Keratinocyte (primary cell): ENCODE measurements at regions not wholly inside any gene's neighbourhood (a gene's known extent, or its start where the extent isn't known, plus 50 kb on each side); places are given as distances from the start of the nearest gene placed in this dataset.

ENCODE experiments used
- DNase-seq: peaks from one replicate; pipeline ENCODE4 v3.0.0-alpha.2; 2011; ENCODE audit warnings: low read depth, missing footprints, low spot score
- FAIRE-seq: peaks from 2 replicates; lab custom pipeline; 2011; peaks lifted over from hg19 to GRCh38; lab: Jason Lieb, UNC
- H2AFZ ChIP-seq: 2 replicates; pipeline ENCODE4 v1.6.0; 2012; ENCODE audit warnings: low read length, control low read depth, inconsistent platforms; ENCODE audit not compliant: control insufficient read depth
- H3K27ac ChIP-seq: 2 replicates; pipeline ENCODE4 v1.5.1; 2011; ENCODE audit warnings: low read length; ENCODE audit not compliant: control insufficient read depth, insufficient read depth
- H3K27me3 ChIP-seq: 3 replicates; pipeline ENCODE4 v1.6.0; 2011; ENCODE audit warnings: low read length; ENCODE audit not compliant: control insufficient read depth, insufficient read depth; ENCODE audit errors: extremely low read depth
- H3K36me3 ChIP-seq, 2 experiments: 2 replicates in 1 of 2; 3 replicates in 1 of 2; pipeline ENCODE4 v1.5.1; 2011; ENCODE audit warnings: low read length in 2 of 2, mild to moderate bottlenecking in 1 of 2; ENCODE audit not compliant: control insufficient read depth in 2 of 2, insufficient read depth in 2 of 2; ENCODE audit errors: extremely low read depth in 1 of 2
- H3K4me1 ChIP-seq: 3 replicates; pipeline ENCODE4 v1.5.1; 2011; ENCODE audit warnings: low read length; ENCODE audit not compliant: control insufficient read depth, insufficient read depth; ENCODE audit errors: extremely low read depth
- H3K4me2 ChIP-seq: 3 replicates; pipeline ENCODE4 v1.6.0; 2011; ENCODE audit warnings: low read depth, low read length; ENCODE audit not compliant: control insufficient read depth, insufficient read depth; ENCODE audit errors: extremely low read depth
- H3K4me3 ChIP-seq, 3 experiments: fragments of 200-600 bp in 1 of 3; sonication (generic) in 1 of 3; 2 replicates in 2 of 3; 3 replicates in 1 of 3; pipeline ENCODE4 v1.5.1; 2011 to 2016; ENCODE audit warnings: low read length in 3 of 3, mild to moderate bottlenecking in 3 of 3, control low read depth in 2 of 3, inconsistent platforms in 1 of 3, low read depth in 1 of 3, mixed read lengths in 1 of 3, mixed run types in 1 of 3, moderate library complexity in 1 of 3; ENCODE audit not compliant: control insufficient read depth in 2 of 3, insufficient read depth in 2 of 3; ENCODE audit errors: extremely low read depth in 1 of 3
- H3K79me2 ChIP-seq: 2 replicates; pipeline ENCODE4 v1.6.0; 2012; ENCODE audit warnings: low read length; ENCODE audit not compliant: control insufficient read depth, insufficient read depth
- H3K9ac ChIP-seq: 3 replicates; pipeline ENCODE4 v1.6.0; 2011; ENCODE audit warnings: low read length; ENCODE audit not compliant: control insufficient read depth, insufficient read depth; ENCODE audit errors: extremely low read depth
- H3K9me1 ChIP-seq: 3 replicates; pipeline ENCODE4 v1.6.0; 2011; ENCODE audit warnings: low read length; ENCODE audit not compliant: control insufficient read depth, insufficient read depth; ENCODE audit errors: extremely low read depth
- H3K9me3 ChIP-seq: 2 replicates; pipeline ENCODE4 v1.5.1; 2012; ENCODE audit warnings: low read depth, low read length; ENCODE audit not compliant: control insufficient read depth
- H4K20me1 ChIP-seq: 3 replicates; pipeline ENCODE4 v1.6.0; 2011; ENCODE audit warnings: low read length; ENCODE audit not compliant: control insufficient read depth, insufficient read depth; ENCODE audit errors: extremely low read depth
- CTCF ChIP-seq, 3 experiments: IDR thresholded peaks in 1 of 3; conservative IDR thresholded peaks in 1 of 3; optimal IDR thresholded peaks in 1 of 3; 2 replicates in 2 of 3; 3 replicates in 1 of 3; pipeline versions ENCODE3 to v1.5.1; 2011; ENCODE audit warnings: low read length in 3 of 3, mild to moderate bottlenecking in 3 of 3, moderate library complexity in 2 of 3, control low read depth in 1 of 3, inconsistent platforms in 1 of 3; ENCODE audit not compliant: insufficient read depth in 2 of 3; ENCODE audit errors: extremely low read depth in 1 of 3
- EZH2 ChIP-seq: IDR thresholded peaks from one replicate; pipeline ENCODE4 v1.6.1; 2012; ENCODE audit warnings: inconsistent platforms, mild to moderate bottlenecking, low read length, moderate library complexity
- dilution Hi-C: fragments of 300-500 bp; cut with MboI; formaldehyde crosslinking; loops from one replicate; pipeline ENCODE4 v1.7.0; 2020; ENCODE audit warnings: low sequenced_read_pairs; ENCODE audit not compliant: extremely low pct_ligation_motif_present

- dilution Hi-C loops = no loop called here
- H3K4me3 ChIP-seq = no peak overlapping the region
- no peaks in the 10 kb centered on the region for H3K79me2 ChIP-seq
- FAIRE-seq = no peak
- no peaks in the 10 kb centered on the region for H3K27me3 ChIP-seq
- H3K4me1 ChIP-seq = no peaks in the 10 kb centered on the region
- H3K9me3 ChIP-seq = no peaks in the 10 kb centered on the region
- TF ChIP-seq EZH2 (no peak), CTCF (optimal IDR thresholded peaks at IDR 0.05 in 1 of 3, IDR thresholded peaks at IDR 0.05 in 1 of 3, conservative IDR thresholded peaks at IDR 0.05 in 1 of 3; ENCODE audit: extremely low read depth in 1 of 3, insufficient read depth in 2 of 3, low read length in 3 of 3) (no peak)
- no peak overlapping the region for H2AFZ ChIP-seq
- no peak overlapping the region for H3K27ac ChIP-seq
- H4K20me1 ChIP-seq = no peaks in the 10 kb centered on the region
- no peaks in the 10 kb centered on the region for H3K36me3 ChIP-seq
- DNase-seq = no peak
- no peaks in the 10 kb centered on the region for H3K9me1 ChIP-seq
- H3K9ac ChIP-seq = no peak overlapping the region
- no peak overlapping the region for H3K4me2 ChIP-seq
Measured at GRCh38 chr9:119667163-119667562, 297.9 kb upstream of the BRINP1 start.

DNA sequence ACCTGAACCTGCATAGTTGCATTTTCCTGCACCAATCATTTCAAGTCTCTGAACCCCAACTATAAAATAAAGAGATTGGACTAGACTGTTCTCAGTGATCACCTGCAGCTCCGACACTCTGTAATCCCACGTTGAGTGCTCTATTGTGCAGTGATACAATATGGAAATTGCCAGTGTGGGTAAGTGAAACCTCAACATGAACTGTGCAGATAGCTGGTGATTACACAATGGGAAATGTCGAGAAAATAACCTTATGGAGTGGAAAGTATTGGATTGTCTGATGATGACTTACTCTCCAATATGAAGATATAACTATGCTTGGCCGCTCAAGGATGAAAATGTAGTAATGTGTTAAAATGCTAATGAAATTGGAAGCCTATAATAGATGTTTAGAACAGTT, 293.1 kb upstream of the BRINP1 start:
- no peak overlapping the region for H2AFZ ChIP-seq
- H3K27me3 ChIP-seq = no peaks in the 10 kb centered on the region
- H4K20me1 ChIP-seq = no peaks in the 10 kb centered on the region
- no peak for DNase-seq
- no peaks in the 10 kb centered on the region for H3K9me1 ChIP-seq
- no peaks in the 10 kb centered on the region for H3K9me3 ChIP-seq
- H3K4me3 ChIP-seq = no peak overlapping the region
- TF ChIP-seq EZH2 (no peak), CTCF (optimal IDR thresholded peaks at IDR 0.05 in 1 of 3, IDR thresholded peaks at IDR 0.05 in 1 of 3, conservative IDR thresholded peaks at IDR 0.05 in 1 of 3; ENCODE audit: extremely low read depth in 1 of 3, insufficient read depth in 2 of 3, low read length in 3 of 3) (no peak)
- no peak overlapping the region for H3K27ac ChIP-seq
- H3K9ac ChIP-seq = no peak overlapping the region
- H3K79me2 ChIP-seq = no peaks in the 10 kb centered on the region
- no peaks in the 10 kb centered on the region for H3K36me3 ChIP-seq
- no peak for FAIRE-seq
- H3K4me2 ChIP-seq = no peak overlapping the region
- dilution Hi-C loops = no loop called here
- no peaks in the 10 kb centered on the region for H3K4me1 ChIP-seq
